Osteoblast (primary cell): ENCODE measurements at regions not wholly inside any gene's neighbourhood (a gene's known extent, or its start where the extent isn't known, plus 50 kb on each side); places are given as distances from the start of the nearest gene placed in this dataset.
"Not testable (repeated sequence)": the region's sequence is repeated elsewhere in the genome, so short reads cannot be mapped to it uniquely, and the experiment has no call there.

Experiments used
- DNase-seq: peaks from one replicate; pipeline ENCODE4 v3.0.0; 2011; ENCODE audit warnings: low spot score, mixed read lengths; ENCODE audit not compliant: insufficient read length; ENCODE audit errors: missing footprints
- H2AFZ ChIP-seq: 2 replicates; pipeline ENCODE4 v1.6.0; 2011; ENCODE audit warnings: mild to moderate bottlenecking, low read length
- H3K27ac ChIP-seq: 2 replicates; pipeline ENCODE4 v1.5.1; 2011; ENCODE audit warnings: mild to moderate bottlenecking, low read depth, low read length, moderate library complexity
- H3K27me3 ChIP-seq: 2 replicates; pipeline ENCODE4 v1.6.0; 2012; ENCODE audit warnings: mild to moderate bottlenecking, control low read depth, inconsistent platforms, low read length, moderate library complexity; ENCODE audit not compliant: insufficient read depth
- H3K36me3 ChIP-seq: 2 replicates; pipeline ENCODE4 v1.5.1; 2011; ENCODE audit warnings: mild to moderate bottlenecking, low read length, control low read depth, moderate library complexity; ENCODE audit not compliant: insufficient read depth
- H3K4me1 ChIP-seq: 2 replicates; pipeline ENCODE4 v1.5.1; 2011; ENCODE audit warnings: mild to moderate bottlenecking, low read length, control low read depth, moderate library complexity; ENCODE audit not compliant: insufficient read depth
- H3K4me2 ChIP-seq: 2 replicates; pipeline ENCODE4 v1.6.0; 2011; ENCODE audit warnings: mild to moderate bottlenecking, low read length; ENCODE audit not compliant: insufficient read depth
- H3K4me3 ChIP-seq: fragments of 200-600 bp; sonication (generic); 3 replicates; pipeline ENCODE4 v1.5.1; 2012; ENCODE audit warnings: mild to moderate bottlenecking, low read length, inconsistent platforms; ENCODE audit not compliant: insufficient read depth
- H3K79me2 ChIP-seq: 2 replicates; pipeline ENCODE4 v1.6.0; 2012; ENCODE audit warnings: mild to moderate bottlenecking, low read length, control low read depth, inconsistent platforms; ENCODE audit not compliant: insufficient read depth
- H3K9me3 ChIP-seq: 2 replicates; pipeline ENCODE4 v1.5.1; 2011; ENCODE audit warnings: low read depth, low read length, control low read depth
- H4K20me1 ChIP-seq: 2 replicates; pipeline ENCODE4 v1.6.0; 2012; ENCODE audit warnings: mild to moderate bottlenecking, low read length, control low read depth; ENCODE audit not compliant: insufficient read depth
- TF ChIP-seq, protein P1 (sequence below): IDR thresholded peaks from 2 replicates; pipeline ENCODE4 v1.5.1; 2011; ENCODE audit warnings: mild to moderate bottlenecking, low read depth, low read length, moderate library complexity; ENCODE audit errors: extremely low read depth

GRCh38 chr6:1445650-1446330 lies 56.4 kb downstream of the FOXF2 start:
- peaks cover 22% of the 10 kb centered on the region for H3K27me3 ChIP-seq
- TF ChIP-seq, protein P1, sequence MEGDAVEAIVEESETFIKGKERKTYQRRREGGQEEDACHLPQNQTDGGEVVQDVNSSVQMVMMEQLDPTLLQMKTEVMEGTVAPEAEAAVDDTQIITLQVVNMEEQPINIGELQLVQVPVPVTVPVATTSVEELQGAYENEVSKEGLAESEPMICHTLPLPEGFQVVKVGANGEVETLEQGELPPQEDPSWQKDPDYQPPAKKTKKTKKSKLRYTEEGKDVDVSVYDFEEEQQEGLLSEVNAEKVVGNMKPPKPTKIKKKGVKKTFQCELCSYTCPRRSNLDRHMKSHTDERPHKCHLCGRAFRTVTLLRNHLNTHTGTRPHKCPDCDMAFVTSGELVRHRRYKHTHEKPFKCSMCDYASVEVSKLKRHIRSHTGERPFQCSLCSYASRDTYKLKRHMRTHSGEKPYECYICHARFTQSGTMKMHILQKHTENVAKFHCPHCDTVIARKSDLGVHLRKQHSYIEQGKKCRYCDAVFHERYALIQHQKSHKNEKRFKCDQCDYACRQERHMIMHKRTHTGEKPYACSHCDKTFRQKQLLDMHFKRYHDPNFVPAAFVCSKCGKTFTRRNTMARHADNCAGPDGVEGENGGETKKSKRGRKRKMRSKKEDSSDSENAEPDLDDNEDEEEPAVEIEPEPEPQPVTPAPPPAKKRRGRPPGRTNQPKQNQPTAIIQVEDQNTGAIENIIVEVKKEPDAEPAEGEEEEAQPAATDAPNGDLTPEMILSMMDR = no peak
- H3K4me2 ChIP-seq = no peak overlapping the region
- H3K79me2 ChIP-seq = no peaks in the 10 kb centered on the region
- DNase-seq = no peak
- no peaks in the 10 kb centered on the region for H3K9me3 ChIP-seq
- H2AFZ ChIP-seq = no peak overlapping the region
- no peak overlapping the region for H3K27ac ChIP-seq
- no peaks in the 10 kb centered on the region for H3K36me3 ChIP-seq
- H4K20me1 ChIP-seq = no peaks in the 10 kb centered on the region
- no peaks in the 10 kb centered on the region for H3K4me1 ChIP-seq
- H3K4me3 ChIP-seq = no peak overlapping the region

- Histone ChIP-seq H3K9me3 (peaks cover 6% of the 10 kb centered on the region), H4K20me1 (no peaks in the 10 kb centered on the region), H3K36me3 (no peaks in the 10 kb centered on the region), H3K27me3 (peaks cover 36% of the 10 kb centered on the region), H3K79me2 (no peaks in the 10 kb centered on the region), H3K4me2 (no peak overlapping the region), H2AFZ (no peak overlapping the region), H3K4me3 (no peak overlapping the region), H3K27ac (no peak overlapping the region), H3K4me1 (no peaks in the 10 kb centered on the region)
- DNase-seq = no peak
- TF ChIP-seq, protein P1 = no peak
Measured at GRCh38 chr6:1449896-1450295, 60.5 kb downstream of the FOXF2 start.

DNA sequence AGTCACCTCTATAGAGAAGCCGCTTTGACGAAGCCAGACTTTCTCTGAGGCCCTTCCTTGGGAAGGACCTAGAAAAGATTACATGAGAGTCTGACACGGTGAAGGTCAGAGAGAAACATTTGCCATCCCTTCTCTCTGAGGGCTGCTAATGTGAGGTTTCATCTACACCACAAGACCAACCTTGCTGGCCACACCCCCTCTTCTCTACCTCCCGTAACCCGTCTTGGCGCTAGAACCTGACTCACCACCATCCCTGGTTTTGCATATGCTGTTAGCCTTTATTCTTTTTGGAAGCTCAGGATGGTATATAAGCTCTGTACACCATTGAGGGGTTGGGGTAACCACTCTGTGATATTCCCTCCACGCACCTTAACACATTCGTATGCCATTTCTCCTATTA lies 63.6 kb downstream of the FOXF2 start:
- no peaks in the 10 kb centered on the region for H3K36me3 ChIP-seq
- no peak overlapping the region for H3K4me3 ChIP-seq
- H3K9me3 ChIP-seq = peaks cover 6% of the 10 kb centered on the region
- H3K4me2 ChIP-seq = no peak overlapping the region
- TF ChIP-seq, protein P1 = no peak
- H3K4me1 ChIP-seq = no peaks in the 10 kb centered on the region
- no peak overlapping the region for H2AFZ ChIP-seq
- H3K79me2 ChIP-seq = no peaks in the 10 kb centered on the region
- no peak for DNase-seq
- no peak overlapping the region for H3K27ac ChIP-seq
- peaks cover 27% of the 10 kb centered on the region for H3K27me3 ChIP-seq
- no peaks in the 10 kb centered on the region for H4K20me1 ChIP-seq

- not testable (repeated sequence) for H3K9me3 ChIP-seq, H3K79me2 ChIP-seq, H3K27me3 ChIP-seq, H3K27ac ChIP-seq, H3K4me2 ChIP-seq, H4K20me1 ChIP-seq, H3K4me3 ChIP-seq, H2AFZ ChIP-seq, H3K36me3 ChIP-seq, H3K4me1 ChIP-seq, DNase-seq
Measured at GRCh38 chr6:1456816-1457215, 67.4 kb downstream of the FOXF2 start.
